GM12891 (cell line): ENCODE measurements at regions not wholly inside any gene's neighbourhood (a gene's known extent, or its start where the extent isn't known, plus 50 kb on each side); places are given as distances from the start of the nearest gene placed in this dataset.

Source experiments
- POLR2A ChIP-seq: IDR thresholded peaks from 2 replicates; pipeline ENCODE4 v1.6.1; 2011; ENCODE audit warnings: low read depth, low read length, control low read depth
- POLR2AphosphoS5 ChIP-seq: IDR thresholded peaks from 2 replicates; pipeline ENCODE4 v1.6.1; 2011; ENCODE audit warnings: low read depth, low read length, control low read depth
- POU2F2 ChIP-seq: IDR thresholded peaks from 2 replicates; pipeline ENCODE4 v1.6.1; 2011; ENCODE audit warnings: low read depth, mild to moderate bottlenecking, control low read depth, low read length, moderate library complexity
- SPI1 ChIP-seq: IDR thresholded peaks from 2 replicates; pipeline ENCODE4 v1.6.1; 2011; ENCODE audit warnings: low read depth, low read length, control low read depth
- TAF1 ChIP-seq: IDR thresholded peaks from 2 replicates; pipeline ENCODE4 v1.6.1; 2011; ENCODE audit warnings: low read depth, low read length, control low read depth

GRCh38 chr12:83472772-83473171 lies 786.1 kb downstream of the TMTC2 start:
- TF ChIP-seq POLR2A (no peak), SPI1 (no peak), POLR2AphosphoS5 (no peak), POU2F2 (no peak), TAF1 (no peak)
